ENCODE measurements at regions not wholly inside any gene's neighbourhood (a gene's known extent, or its start where the extent isn't known, plus 50 kb on each side); places are given as distances from the start of the nearest gene placed in this dataset.
"Not testable (repeated sequence)": the region's sequence is repeated elsewhere in the genome, so short reads cannot be mapped to it uniquely, and the experiment has no call there.

DNA sequence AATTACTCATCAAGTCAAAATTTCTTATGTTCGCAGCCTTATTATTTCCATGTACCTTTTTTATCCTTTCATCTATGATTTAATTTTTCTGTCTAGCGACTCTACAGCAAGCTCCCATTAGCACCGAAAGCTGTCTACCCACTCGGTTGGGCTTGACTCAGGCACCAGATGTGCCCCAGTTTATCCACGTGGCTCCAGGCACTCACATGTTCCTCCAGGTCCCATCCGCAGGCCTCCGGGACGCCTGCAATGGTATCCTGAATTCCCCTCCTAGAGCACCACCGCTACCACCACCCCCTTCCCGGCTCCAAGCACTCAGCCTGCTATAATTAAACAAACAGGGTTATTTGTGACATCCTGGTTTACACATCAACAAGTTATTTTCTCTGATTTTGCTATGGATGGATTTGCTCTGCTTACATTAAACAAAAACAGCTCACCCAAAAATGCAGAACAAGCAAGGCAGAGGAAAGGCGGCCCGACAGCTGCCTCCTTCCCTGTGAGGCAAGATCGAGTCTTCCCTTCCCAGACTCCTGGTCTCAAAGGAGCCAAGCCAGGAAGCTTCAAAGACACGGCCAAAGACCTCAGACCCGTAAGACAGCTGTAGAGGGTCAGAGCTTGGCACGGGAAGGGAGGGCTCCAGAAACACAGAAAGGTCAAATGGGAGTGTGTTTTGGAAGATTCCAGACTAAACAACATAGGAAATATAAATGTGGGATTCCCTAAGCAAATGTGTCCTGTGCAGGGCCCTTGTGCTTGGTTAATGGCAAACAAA lies 253.8 kb downstream of the TTC8 start:
- DNase-seq: no peak

DNA sequence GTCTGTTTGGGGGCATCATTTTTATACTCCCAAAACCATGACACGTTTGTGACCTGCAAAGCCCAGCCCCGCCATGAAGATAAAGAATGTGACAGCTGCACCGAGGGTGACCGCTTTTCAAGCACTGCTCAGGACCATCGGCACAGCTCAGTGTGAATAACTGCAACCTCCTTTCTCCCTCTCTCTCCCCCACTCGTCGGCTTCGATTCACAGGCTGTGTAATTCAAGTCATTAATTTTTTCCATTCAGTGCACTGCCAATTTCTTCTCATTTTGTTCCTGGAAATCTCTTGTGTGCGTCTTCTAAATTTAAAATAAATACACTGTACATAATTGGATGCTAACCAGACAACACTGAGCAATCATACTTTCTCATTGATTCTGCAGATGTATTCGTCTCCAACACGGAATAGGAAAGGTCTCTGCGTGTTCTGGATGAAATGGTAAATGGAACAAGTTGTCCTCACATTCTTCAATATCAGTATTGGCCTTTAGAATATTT lies 260.8 kb downstream of the TTC8 start:
- no peak for DNase-seq

DNA sequence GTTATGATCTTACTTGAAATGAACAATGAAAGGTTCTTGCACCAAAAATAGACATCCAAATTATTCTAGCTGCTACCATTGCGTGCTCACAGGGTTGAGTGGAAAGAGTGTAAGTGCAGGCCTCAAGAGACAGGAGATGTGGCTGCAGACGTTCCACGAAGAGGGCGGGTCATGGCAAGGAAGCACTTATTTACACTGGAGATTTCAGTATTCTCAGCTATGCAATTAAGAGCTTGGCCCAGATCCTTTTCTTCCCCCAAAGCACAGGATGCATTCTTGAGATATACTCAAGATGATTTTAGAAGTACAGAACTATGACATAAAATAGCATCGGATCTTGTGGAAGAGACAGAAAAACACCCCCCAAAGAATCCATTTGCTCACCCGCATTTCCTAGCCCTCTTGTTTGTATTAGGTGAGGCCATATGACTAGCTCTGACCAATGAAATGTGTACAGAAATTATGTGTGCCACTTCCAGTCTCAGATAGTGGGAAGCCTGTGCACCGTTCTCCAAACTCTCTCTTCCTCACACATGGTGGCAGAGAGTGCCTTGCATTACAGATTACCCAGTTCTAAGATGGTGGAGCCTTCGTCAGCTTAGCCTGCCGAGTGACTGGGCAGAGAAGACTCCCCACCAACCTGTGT lies 261.4 kb downstream of the TTC8 start:
- no peak for DNase-seq

DNA sequence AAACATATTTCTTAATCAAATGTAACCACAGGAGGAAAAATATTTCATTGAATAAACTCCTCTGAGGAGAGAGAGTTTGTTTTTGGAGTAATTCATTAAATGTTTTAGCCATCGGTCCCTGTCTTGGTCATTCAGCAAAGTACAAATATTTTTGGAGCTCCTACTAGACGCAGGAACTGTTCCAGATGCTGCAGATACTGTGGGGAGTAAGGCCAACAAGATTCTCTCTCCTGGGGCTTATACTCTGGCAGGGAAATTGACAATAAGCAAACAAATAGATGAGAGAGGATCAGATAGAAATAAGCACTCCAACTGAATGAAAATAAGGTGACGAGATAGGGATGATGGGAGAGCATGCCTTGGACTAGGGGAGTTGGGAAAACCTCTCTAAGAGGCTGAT lies 264.1 kb downstream of the TTC8 start:
- DNase-seq: no peak

DNA sequence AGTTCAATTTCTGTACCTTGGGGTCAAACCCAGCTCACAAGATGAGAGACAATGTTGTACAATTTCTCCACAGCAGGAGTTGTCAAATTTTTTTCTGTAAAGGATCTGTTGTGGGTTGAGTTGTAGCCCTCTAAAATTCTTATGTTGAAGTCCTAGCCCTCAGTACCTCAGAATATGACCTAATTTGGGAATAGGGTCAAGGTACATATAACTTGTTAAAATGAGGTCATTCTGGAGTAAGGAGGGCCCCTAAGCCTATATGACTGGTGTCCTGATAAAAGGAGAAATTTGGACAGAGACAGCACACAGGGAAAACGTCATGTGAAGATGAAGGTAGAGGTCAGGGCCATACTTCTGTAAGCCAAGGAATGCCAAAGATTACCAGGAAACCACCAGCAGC lies 264.9 kb downstream of the TTC8 start:
- DNase-seq: no peak

DNA sequence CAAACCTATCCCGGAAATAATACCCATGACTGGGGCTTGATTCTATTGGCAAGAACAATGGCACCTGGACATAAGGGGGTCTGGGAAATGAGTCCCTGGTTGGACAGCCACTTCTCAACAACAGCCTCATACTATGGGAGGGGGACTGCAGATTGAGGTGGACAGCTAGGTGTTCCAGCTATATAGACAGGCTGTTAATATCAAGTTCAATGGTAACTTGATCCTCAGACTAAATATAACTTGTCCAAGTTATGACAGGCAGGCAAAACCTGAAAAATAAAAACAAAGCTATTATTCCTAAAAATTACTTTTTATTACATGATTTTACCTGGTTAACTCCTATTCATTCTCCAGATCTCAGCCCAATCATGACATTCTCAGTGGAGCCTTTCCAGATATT lies 267.3 kb downstream of the TTC8 start:
- no peak for DNase-seq

DNA sequence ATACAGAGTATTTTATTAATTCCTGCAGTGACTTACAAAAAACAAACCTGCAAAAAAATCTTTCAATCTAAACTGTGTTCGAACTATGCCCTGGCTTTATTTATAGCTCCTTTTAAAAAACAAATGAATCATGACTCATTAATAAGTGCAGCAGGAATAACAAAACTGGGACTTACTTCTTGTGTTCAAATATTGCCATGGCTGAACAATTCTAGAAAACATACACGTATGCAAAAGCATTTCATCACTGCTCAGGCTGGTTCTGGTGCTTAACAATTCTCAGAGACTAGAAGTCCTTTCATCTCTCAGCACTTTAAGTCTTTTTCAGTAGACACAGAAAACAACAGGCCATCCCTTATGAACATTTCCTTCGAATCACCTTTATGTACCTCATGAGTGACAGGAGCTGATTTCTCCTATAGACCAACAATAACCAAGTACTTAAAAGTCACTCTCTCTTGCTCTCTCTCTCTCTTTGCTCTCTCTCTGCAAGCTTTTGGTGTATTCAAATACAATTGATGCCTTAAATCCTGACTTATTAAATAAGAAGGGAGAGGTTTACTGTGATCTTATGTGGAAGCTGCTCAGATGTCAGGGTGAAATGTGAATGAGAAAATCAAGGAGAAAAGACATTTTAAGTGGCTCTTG lies 268.8 kb downstream of the TTC8 start:
- no peak for DNase-seq

DNA sequence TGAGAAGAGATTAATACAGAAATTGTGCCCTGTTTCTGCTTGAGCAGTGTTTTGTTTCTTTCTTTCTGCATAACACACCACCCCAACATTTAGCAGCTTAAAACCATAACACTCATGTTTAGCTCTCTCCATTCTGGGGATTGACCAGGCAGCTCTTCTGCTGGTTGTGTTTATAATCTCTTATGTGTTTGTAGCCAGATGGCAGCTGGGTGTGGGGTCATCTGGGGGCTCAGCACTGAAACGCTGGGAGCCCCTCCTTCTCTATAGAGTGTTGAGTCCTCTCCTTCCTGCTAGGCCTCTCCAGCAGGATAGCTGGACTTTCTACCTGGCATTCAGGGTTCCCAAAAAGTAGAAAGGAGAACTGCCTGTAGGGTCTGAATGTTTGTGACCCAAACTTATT lies 270.6 kb downstream of the TTC8 start:
- DNase-seq: no peak

GRCh38 chr14:89096946-89097345 lies 272.5 kb downstream of the TTC8 start:
- DNase-seq: no peak

DNA sequence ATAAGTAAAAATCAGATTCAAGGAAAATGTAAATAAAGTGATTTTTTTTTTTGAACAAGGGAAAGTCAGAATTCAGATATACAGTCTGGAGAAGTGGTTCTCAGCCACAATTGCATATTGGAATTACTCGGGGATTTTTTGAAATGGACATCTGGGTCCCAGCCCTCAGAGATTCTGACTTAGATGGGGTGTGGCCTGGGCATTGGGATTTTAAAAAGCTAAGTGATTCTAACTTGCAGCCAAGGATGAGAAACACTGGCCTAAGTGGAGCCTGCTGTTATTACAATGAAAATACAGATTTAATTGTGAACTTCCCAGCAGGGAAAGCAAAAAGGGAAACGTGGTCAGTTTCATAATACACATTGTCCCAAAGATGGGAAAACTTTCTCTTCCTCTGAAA lies 273.8 kb downstream of the TTC8 start:
- DNase-seq: no peak

DNA sequence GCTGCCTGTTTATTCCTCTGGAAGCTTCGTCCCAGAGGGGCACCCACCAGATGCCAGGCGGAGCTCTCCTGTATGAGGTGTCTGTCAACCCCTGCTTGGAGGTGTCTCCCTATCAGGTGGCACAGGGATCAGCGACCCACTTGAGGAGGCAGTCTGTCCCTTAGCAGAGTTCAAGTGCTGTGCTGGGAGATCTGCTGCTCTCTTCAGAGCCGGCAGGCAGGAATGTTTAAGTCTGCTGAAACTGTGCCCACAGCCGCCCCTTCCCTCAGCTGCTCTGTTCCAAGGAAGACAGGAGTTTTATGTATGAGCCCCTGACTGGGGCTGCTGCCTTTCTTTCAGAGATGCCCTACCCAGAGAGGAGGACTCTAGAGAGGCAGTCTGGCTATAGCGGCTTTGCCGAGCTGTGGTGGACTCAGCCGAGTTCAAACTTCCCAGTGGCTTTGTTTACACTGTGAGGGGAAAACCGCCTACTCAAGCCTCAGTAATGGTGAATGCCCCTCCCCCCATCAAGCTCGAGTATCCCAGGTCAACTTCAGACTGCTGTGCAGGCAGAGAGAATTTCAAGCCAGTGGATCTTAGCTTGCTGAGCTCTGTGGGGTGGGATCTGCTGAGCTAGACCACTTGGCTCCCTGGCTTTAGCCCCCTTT lies 279.8 kb downstream of the TTC8 start:
- not testable (repeated sequence) for DNase-seq

- not testable (repeated sequence) for DNase-seq
Measured at GRCh38 chr14:89104861-89105260, 280.4 kb downstream of the TTC8 start.

Data from activated CD8-positive, alpha-beta memory T cell treated with anti-CD3 and anti-CD28 coated beads, Interleukin-2, amount 50 U/mL, for 48 hours (primary cell).